ENCODE measurements at regions not wholly inside any gene's neighbourhood (a gene's known extent, or its start where the extent isn't known, plus 50 kb on each side); places are given as distances from the start of the nearest gene placed in this dataset.

DNA sequence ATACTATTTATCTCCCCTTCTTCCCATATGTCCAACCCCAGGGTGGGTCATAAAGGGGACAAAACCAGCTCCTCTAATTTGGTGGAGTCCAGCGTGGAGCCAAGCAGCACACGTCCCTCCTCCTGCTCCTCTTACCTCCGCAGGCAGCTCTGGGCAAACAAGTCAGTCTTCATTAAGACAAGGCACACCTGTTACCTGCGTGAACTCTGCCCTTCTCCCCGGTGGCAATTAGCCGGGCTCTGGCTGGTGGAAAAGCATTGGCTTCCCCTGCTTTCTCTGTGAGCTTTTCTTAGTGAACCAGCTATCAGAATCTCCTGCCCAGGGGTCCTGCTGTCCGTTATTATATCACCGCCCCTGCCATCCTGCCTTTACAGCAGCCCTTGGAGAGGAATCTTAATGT is 418.7 kb upstream of the CADM1 start:
- DNase-seq (ENCODE audit: low read depth in 1 of 2, low spot score in 1 of 2), result no peak

GRCh38 chr11:115921986-115922385 is 417.8 kb upstream of the CADM1 start:
- no peak for DNase-seq (ENCODE audit: low read depth in 1 of 2, low spot score in 1 of 2)

GRCh38 chr11:115921540-115921939 is 417.3 kb upstream of the CADM1 start:
- no peak for DNase-seq (ENCODE audit: low read depth in 1 of 2, low spot score in 1 of 2)

DNA sequence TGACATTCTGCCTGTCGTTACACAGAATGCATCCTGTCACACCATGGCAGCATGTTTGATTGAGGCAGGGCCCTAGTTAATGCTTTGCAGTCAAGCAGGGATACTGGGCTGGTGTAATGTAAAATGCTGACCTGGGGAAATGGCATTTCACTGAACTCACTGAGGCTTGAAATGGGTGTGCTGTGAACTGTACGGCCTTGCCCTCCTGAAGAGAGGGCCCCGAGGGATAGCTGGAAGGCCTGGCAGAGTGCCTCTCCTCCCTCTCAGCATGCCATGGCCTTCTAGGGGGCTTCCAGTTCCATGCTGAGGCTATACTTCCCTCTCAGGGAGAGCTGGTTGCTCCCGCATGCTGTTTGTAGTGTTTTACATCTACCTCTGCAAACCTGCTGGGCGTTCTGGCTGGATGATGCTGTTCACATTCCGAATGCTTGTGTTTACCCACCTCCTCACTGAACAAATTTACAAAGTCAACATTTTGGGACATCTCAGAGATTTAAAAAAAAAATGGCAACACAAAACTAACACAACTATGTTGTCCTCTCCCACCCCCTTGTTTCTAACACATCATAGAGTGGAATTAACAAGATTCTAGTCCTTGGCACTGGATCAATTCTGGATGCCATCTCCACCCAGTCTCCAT is 416.7 kb upstream of the CADM1 start:
- no peak for DNase-seq (ENCODE audit: low read depth in 1 of 2, low spot score in 1 of 2)

DNA sequence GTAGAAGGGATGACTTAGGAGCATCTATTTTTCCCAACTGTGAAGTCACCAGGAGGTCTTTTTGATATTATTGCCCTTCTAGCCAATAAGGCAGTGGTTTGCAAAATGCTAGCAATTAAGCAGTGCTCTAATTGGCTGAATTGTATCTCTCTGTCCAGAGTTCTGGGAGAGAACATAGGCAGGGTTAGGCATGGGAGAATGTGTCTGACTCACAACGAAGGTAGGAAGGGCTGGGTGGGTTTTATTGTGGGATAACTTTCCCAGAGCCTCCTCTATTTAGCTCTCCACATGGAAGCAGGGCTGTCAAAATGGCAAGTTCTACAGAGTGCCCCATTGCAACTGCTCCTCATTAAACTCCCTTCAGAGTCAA is 415.9 kb upstream of the CADM1 start:
- no peak for DNase-seq (ENCODE audit: low read depth in 1 of 2, low spot score in 1 of 2)

- DNase-seq (ENCODE audit: low read depth in 1 of 2, low spot score in 1 of 2), result no peak
These were observed 415.3 kb upstream of the CADM1 start for GRCh38 chr11:115919341-115920091.

DNA sequence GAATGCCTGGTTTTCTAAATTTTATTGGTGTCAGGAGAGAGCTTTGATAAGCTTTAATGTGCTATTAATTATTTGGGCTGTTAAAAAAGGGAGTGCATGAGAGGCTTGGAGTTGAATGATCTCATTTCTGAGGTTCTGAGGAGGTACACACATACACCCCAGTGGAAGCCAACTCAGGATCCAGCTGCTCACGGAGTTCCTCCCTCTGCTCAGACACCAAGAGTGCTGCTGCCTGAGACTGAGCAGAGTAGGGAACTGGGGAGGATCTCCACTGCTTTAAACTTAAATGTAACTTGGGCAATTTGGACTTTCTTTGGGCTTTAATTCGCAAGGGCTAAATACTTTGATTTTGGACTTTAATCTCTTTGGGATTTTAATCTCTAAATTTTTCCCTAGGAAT is 414.4 kb upstream of the CADM1 start:
- DNase-seq (ENCODE audit: low read depth in 1 of 2, low spot score in 1 of 2), result no peak

- DNase-seq (ENCODE audit: low read depth in 1 of 2, low spot score in 1 of 2), result no peak
These were observed 412.4 kb upstream of the CADM1 start for GRCh38 chr11:115916608-115917007.

DNA sequence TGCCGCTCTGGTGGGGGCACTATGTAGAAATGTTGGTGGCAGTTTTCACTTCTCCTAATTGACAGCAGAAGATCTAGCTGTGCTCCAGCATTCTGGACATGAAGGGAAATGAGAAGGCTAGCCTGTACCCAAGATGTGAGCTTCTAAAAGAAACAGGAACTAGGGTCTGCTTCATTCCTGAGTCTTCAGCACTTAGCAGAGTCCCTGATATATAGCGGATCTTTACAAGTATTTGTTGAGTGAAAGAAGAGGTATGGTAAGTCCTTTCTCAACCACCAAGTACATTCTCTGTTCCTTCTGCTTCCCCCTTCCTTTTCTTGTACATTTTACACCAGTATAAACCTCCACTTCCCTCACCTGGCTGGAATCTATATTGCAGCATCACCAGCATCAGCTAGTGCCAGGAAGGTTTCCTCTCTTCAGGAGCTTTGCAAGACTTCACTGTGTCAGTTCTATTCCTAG is 408.3 kb upstream of the CADM1 start:
- DNase-seq (ENCODE audit: low read depth in 1 of 2, low spot score in 1 of 2), result no peak

DNA sequence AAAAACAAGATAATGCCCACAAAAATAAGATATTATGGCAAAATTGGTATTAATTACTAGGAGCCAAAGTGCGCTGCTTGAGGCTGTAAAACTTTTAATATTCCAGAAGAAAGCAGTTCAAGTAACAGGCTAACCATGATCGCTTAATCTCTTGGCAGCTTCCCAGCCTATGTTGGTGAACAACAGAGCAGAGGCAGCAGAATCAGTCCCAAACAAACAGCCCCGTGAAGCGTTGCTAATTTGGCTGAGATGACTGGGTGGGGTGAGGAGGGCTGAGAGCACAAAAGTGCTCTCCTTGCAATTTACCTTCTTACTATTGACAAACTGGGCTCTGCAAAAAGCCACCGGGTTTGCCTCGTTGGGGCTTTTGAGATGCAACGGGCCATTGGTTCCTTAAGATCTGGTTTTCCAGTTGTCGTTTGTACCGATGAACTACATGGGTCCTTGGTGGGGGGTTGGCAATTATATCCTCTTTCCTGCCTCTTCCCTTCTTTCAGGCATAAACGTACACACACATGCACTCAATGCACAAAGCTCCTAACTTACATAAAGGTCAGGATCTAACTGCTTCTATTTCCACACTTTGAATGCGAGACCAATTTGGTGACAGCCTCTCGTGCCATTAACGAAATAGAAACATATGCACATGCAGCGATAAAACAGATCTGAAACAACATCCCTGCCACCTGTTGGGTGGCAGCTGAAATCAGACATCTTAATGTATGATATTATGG is 407.6 kb upstream of the CADM1 start:
- DNase-seq (ENCODE audit: low read depth in 1 of 2, low spot score in 1 of 2), result no peak

GRCh38 chr11:115910379-115910778 is 406.2 kb upstream of the CADM1 start:
- no peak for DNase-seq (ENCODE audit: low read depth in 1 of 2, low spot score in 1 of 2)

DNA sequence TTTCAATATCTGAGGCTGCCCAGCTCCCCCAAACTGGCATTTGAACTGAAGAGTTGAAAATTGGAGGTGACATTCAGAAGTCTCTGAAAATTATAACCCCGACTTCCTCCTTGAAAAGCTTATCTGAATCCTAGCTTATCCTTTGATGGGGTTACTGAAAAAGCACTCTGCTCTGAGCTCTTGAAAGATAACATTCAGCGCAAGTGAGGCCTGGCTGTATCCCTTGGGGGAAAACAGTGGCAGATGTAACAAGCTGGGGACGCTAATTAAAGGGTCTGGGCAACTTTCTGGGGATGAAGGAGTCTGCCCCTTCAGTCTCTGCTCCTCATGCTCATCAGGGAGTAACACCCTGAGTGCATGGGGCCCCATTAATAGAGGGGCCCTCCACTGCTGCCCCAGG is 402.0 kb upstream of the CADM1 start:
- DNase-seq (ENCODE audit: low read depth in 1 of 2, low spot score in 1 of 2), result no peak

DNA sequence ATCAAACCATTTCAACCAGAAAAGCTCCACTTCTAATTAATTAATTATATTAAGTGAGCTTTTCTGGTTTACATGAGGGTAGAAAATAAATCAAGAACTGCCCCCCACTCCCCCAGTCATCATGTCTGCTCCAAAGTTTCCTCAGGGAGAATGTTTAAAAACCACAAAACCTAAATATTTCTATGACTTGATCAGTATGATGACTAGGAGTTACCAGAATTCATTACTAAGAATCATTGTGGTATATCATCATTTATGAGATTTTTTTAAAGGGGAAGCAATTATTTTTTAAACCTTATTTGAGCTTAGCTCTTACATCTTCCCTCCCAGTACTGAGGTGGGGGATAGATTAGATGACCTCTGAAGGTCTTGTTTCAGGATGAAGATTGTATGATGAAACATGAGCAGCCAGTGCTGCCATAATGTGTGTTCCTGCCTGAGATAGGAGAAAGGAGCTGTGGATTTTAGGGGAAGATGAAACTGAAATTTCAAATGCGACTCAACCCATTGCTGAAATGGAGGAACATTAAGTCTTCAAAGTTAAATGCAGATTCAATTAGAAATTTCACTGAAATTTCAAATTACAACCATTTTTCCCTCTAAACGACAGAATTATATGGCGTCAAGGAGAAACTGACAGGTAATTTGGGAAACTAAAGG is 401.3 kb upstream of the CADM1 start:
- no peak for DNase-seq (ENCODE audit: low read depth in 1 of 2, low spot score in 1 of 2)

- no peak for DNase-seq (ENCODE audit: low read depth in 1 of 2, low spot score in 1 of 2)
These were observed 399.0 kb upstream of the CADM1 start for GRCh38 chr11:115903179-115903578.

GRCh38 chr11:115901069-115901468 is 396.9 kb upstream of the CADM1 start:
- no peak for DNase-seq (ENCODE audit: low read depth in 1 of 2, low spot score in 1 of 2)

GRCh38 chr11:115900111-115900510 is 395.9 kb upstream of the CADM1 start:
- DNase-seq (ENCODE audit: low read depth in 1 of 2, low spot score in 1 of 2), result no peak

DNA sequence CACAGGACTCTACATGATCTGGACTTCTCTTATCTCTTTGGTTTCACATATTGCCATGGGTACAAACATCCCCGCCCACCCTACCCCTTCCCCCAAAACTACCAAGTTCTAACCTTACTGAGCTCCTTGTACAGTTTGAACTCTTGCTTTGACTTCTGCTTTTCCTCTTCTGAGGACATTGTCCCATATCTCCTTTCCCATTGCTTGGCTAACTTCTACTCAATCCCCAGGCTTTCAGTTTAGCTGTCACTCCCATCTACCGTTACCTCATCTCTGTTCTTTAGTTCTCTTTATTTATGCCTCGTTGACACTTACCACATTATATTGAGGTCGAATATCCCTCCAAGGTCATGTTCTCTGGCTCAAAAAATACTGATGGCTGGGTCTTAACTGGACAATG is 393.5 kb upstream of the CADM1 start:
- DNase-seq (ENCODE audit: low read depth in 1 of 2, low spot score in 1 of 2), result no peak

GRCh38 chr11:115896084-115896483 is 391.9 kb upstream of the CADM1 start:
- no peak for DNase-seq (ENCODE audit: low read depth in 1 of 2, low spot score in 1 of 2)

- no peak for DNase-seq (ENCODE audit: low read depth in 1 of 2, low spot score in 1 of 2)
These were observed 391.4 kb upstream of the CADM1 start for GRCh38 chr11:115895594-115895993.

GRCh38 chr11:115894176-115894575 is 390.0 kb upstream of the CADM1 start:
- DNase-seq (ENCODE audit: low read depth in 1 of 2, low spot score in 1 of 2), result no peak

- DNase-seq (ENCODE audit: low read depth in 1 of 2, low spot score in 1 of 2), result no peak
These were observed 389.4 kb upstream of the CADM1 start for GRCh38 chr11:115893461-115894099.

All from stimulated activated CD4-positive, alpha-beta T cell treated with anti-CD3 and anti-CD28 coated beads, Interleukin-15, amount 100 ng/mL, for 1 hour (primary cell).